Nephron progenitor cell (in vitro differentiated cells): ENCODE measurements at regions not wholly inside any gene's neighbourhood (a gene's known extent, or its start where the extent isn't known, plus 50 kb on each side); places are given as distances from the start of the nearest gene placed in this dataset.
A peak's percentile ranks its signal among the peaks of the same experiment; 100 is the strongest.
"Not testable (repeated sequence)": the region's sequence is repeated elsewhere in the genome, so short reads cannot be mapped to it uniquely, and the experiment has no call there.

ENCODE experiments used
- DNase-seq: peaks from one replicate; pipeline ENCODE4 v3.0.0; 2021
- H3K27ac Mint-ChIP-seq: 2 replicates; pipeline ENCODE4 v1.8.0; 2021; ENCODE audit warnings: mild to moderate bottlenecking, moderate library complexity, mixed read lengths
- H3K27me3 Mint-ChIP-seq: 2 replicates; pipeline ENCODE4 v1.8.0; 2021; ENCODE audit warnings: mild to moderate bottlenecking, low read depth, mixed read lengths; ENCODE audit not compliant: poor library complexity
- H3K36me3 Mint-ChIP-seq: 2 replicates; pipeline ENCODE4 v1.8.0; 2021; ENCODE audit warnings: low read depth, mixed read lengths
- H3K4me1 Mint-ChIP-seq: 2 replicates; pipeline ENCODE4 v1.8.0; 2021; ENCODE audit warnings: mixed read lengths
- H3K4me3 Mint-ChIP-seq: 2 replicates; pipeline ENCODE4 v1.8.0; 2021; ENCODE audit warnings: mild to moderate bottlenecking, moderate library complexity, mixed read lengths
- H3K9me3 Mint-ChIP-seq: 2 replicates; pipeline ENCODE4 v1.8.0; 2021; ENCODE audit warnings: mild to moderate bottlenecking, moderate library complexity, mixed read lengths
- TF ChIP-seq, protein P1 (sequence below): fragments of 200-600 bp; sonication (generic); IDR thresholded peaks from 2 replicates; pipeline ENCODE4 v1.5.0; 2021; ENCODE audit warnings: antibody characterized with exemption

DNA sequence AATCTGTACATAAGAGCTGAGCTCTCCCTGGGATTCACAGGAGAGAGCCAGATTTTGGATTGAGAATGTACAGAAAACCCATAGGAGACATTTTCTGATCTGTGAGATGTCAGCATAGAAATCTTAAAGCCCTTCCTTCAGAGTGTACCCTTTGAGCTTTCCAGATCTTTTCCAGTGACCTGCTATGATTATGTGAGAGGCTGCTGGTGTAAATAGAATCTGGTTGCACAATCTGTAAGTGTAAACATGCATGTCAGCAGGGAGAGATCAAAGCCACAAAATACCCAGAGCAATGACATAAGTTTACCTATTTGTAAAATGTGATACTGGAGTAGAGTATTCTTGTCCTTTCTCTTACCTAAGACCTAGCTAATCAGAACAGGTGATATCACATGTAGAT lies 471.9 kb downstream of the FOXD4L5 start:
- not testable (repeated sequence) for H3K27me3 Mint-ChIP-seq, H3K9me3 Mint-ChIP-seq, H3K4me1 Mint-ChIP-seq, H3K4me3 Mint-ChIP-seq, H3K36me3 Mint-ChIP-seq, DNase-seq, H3K27ac Mint-ChIP-seq

DNA sequence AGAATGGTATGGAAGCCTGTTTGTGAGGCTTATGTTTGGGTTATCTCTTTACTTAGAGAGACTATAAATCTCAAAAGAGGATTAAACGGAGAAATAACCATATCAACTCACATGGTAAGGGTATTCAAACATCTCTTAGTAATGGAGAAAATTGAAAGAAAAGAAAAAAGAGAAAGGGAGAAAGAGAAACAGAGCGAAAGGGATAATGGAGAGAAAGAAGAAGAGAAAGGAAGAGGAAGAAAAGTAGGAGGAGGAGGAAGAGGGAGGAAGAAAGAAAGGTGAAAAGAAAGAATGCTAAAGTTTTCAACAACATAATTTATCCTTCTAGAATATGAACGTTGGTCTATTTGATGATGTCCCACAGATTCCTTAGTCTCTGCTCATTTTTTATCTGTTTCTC lies 506.3 kb downstream of the FOXD4L5 start:
- H3K4me3 Mint-ChIP-seq, H3K36me3 Mint-ChIP-seq, H3K27ac Mint-ChIP-seq, H3K4me1 Mint-ChIP-seq, H3K9me3 Mint-ChIP-seq, DNase-seq: not testable (repeated sequence)
- H3K27me3 Mint-ChIP-seq: peaks cover 29% of the 10 kb centered on the region

DNA sequence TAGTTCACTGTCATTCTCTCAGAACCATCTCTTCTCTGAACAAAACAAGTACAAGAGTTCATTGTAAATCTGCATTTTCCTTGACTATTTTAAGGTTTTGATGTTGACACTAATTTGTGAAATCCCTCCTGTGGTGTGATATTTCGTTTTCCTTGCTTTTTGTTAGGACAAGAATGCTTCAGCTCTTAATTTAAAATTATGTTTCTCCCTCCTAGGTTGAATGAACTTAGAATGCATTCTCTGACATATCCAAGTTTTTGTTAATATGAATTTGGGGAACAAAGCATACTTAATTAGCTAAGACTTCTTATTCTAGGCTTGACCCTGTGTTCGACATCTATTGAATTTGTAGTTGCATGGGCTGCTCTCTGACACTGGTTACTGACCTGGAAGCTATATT lies 508.7 kb downstream of the FOXD4L5 start:
- H3K4me3 Mint-ChIP-seq, H3K4me1 Mint-ChIP-seq, H3K9me3 Mint-ChIP-seq, DNase-seq, H3K36me3 Mint-ChIP-seq, H3K27ac Mint-ChIP-seq: not testable (repeated sequence)
- H3K27me3 Mint-ChIP-seq: peaks cover 33% of the 10 kb centered on the region

GRCh38 chr9:64774813-64775793 lies 509.9 kb downstream of the FOXD4L5 start:
- not testable (repeated sequence) for H3K36me3 Mint-ChIP-seq, H3K9me3 Mint-ChIP-seq, H3K4me1 Mint-ChIP-seq, H3K27ac Mint-ChIP-seq
- peak overlapping the region; percentile 70 for H3K4me3 Mint-ChIP-seq
- H3K27me3 Mint-ChIP-seq: peaks cover 36% of the 10 kb centered on the region
- peak; percentile 4 for DNase-seq

- Mint-ChIP-seq H3K27me3 (peaks cover 38% of the 10 kb centered on the region), H3K4me3 (peak overlapping the region; percentile 15)
- H3K27ac Mint-ChIP-seq, H3K36me3 Mint-ChIP-seq, H3K4me1 Mint-ChIP-seq, H3K9me3 Mint-ChIP-seq: not testable (repeated sequence)
- DNase-seq: peak; percentile 21
Measured at GRCh38 chr9:64774004-64774812, 510.8 kb downstream of the FOXD4L5 start.

DNA sequence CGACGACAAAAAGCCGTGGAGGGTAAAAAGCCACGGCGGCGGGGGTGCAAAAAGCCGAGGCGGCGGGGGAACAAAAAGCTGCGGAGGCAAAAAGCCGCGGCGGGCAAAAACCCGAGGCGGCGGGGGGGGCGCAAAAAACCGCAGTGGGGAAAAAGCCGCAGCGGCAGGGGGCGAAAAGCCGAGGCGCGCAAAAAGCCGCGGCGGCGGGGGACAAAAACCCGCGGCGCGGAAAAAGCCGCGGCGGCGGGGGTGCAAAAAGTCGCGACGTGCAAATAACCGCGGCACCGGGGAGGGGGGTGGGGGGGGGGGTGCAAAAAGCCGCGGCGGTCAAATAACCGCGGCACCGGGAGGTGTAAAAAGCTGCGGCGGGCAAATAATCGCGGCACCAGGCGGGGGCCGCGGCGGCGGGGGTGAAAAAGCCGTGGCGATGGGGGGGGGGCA lies 511.5 kb downstream of the FOXD4L5 start:
- Mint-ChIP-seq H3K27ac (no peak overlapping the region), H3K4me1 (no peaks in the 10 kb centered on the region), H3K9me3 (peaks cover under 1% of the 10 kb centered on the region), H3K36me3 (no peaks in the 10 kb centered on the region), H3K27me3 (peaks cover 34% of the 10 kb centered on the region), H3K4me3 (peak overlapping the region; percentile 15)
- TF ChIP-seq, protein P1, sequence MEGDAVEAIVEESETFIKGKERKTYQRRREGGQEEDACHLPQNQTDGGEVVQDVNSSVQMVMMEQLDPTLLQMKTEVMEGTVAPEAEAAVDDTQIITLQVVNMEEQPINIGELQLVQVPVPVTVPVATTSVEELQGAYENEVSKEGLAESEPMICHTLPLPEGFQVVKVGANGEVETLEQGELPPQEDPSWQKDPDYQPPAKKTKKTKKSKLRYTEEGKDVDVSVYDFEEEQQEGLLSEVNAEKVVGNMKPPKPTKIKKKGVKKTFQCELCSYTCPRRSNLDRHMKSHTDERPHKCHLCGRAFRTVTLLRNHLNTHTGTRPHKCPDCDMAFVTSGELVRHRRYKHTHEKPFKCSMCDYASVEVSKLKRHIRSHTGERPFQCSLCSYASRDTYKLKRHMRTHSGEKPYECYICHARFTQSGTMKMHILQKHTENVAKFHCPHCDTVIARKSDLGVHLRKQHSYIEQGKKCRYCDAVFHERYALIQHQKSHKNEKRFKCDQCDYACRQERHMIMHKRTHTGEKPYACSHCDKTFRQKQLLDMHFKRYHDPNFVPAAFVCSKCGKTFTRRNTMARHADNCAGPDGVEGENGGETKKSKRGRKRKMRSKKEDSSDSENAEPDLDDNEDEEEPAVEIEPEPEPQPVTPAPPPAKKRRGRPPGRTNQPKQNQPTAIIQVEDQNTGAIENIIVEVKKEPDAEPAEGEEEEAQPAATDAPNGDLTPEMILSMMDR: no peak
- DNase-seq: peak; percentile 25

DNA sequence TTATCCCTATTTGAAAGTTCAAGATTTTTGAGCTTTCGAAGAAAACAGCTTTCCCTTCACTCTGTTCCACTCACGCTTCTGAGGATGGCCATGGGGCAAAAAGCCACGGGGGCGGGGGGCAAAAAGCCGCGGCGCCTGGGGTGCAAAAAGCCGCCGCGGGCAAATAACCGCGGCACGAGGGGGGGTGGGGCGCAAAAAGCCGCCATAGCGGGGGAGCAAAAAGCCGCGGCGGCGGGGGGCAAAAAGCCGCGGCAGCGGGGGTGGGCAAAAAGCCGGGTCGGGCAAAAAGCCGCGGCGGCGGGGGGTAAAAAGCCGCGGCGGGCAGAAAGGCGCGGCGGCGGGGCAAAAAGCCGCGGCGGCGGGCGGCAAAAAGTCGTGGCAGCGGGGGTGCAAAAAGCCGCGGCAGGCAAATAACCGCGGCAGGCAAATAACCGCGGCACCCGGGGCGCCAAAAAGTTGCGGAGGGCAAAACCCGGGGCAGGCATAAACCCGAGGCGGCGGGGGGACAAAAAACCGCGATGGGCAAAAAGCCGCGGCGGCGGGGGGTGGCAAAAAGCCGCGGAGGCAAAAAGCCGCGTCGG lies 512.2 kb downstream of the FOXD4L5 start:
- DNase-seq: peak; percentile 6
- not testable (repeated sequence) for H3K36me3 Mint-ChIP-seq, H3K4me3 Mint-ChIP-seq, H3K4me1 Mint-ChIP-seq, H3K27ac Mint-ChIP-seq, H3K9me3 Mint-ChIP-seq
- peaks cover 33% of the 10 kb centered on the region for H3K27me3 Mint-ChIP-seq

- H3K36me3 Mint-ChIP-seq, H3K9me3 Mint-ChIP-seq, H3K27ac Mint-ChIP-seq, H3K4me1 Mint-ChIP-seq: not testable (repeated sequence)
- Mint-ChIP-seq H3K4me3 (peak overlapping the region; percentile 50), H3K27me3 (peaks cover 31% of the 10 kb centered on the region)
- peak; percentile 25 for DNase-seq
- TF ChIP-seq, protein P1: peak; percentile 27
Measured at GRCh38 chr9:64772123-64772736, 512.8 kb downstream of the FOXD4L5 start.
